ENCODE measurements at regions not wholly inside any gene's neighbourhood (a gene's known extent, or its start where the extent isn't known, plus 50 kb on each side); places are given as distances from the start of the nearest gene placed in this dataset.

DNA sequence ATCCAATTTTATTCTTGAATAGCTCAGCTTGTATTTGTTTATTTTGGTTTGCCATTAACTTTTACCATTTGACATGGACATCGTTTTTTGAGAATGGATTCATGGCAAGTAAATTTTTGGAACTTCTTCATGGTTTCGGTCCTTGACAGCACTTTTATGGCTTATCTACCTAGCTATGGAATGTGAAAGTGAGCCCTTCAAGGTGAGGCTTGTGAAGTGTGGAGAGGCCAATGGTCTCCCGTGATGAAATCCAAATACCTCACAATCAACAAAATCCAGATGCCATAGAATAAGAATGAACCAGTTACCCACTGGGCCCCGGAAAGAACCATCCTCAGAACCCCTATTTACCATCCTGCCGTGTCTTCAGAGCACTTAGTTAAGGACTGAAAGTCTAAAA, 978.8 kb downstream of the FSCB start:
- Histone ChIP-seq H3K27ac (no peak overlapping the region), H3K4me1 (no peaks in the 10 kb centered on the region), H3K9me3 (peaks cover 0 to 5% (median 0%) of the 10 kb centered on the region in 12 donors), H3K4me3 (no peak overlapping the region), H3K36me3 (no peaks in the 10 kb centered on the region), H3K27me3 (no peaks in the 10 kb centered on the region)
- ATAC-seq, result no peak
- no peak for TF ChIP-seq POLR2A (IDR thresholded peaks at IDR 0.05)
- TF ChIP-seq, protein P1, sequence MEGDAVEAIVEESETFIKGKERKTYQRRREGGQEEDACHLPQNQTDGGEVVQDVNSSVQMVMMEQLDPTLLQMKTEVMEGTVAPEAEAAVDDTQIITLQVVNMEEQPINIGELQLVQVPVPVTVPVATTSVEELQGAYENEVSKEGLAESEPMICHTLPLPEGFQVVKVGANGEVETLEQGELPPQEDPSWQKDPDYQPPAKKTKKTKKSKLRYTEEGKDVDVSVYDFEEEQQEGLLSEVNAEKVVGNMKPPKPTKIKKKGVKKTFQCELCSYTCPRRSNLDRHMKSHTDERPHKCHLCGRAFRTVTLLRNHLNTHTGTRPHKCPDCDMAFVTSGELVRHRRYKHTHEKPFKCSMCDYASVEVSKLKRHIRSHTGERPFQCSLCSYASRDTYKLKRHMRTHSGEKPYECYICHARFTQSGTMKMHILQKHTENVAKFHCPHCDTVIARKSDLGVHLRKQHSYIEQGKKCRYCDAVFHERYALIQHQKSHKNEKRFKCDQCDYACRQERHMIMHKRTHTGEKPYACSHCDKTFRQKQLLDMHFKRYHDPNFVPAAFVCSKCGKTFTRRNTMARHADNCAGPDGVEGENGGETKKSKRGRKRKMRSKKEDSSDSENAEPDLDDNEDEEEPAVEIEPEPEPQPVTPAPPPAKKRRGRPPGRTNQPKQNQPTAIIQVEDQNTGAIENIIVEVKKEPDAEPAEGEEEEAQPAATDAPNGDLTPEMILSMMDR (IDR thresholded peaks at IDR 0.05), result no peak
- intact Hi-C loops (cut with DNase I), result no loop called here
- no peak for DNase-seq
- WGBS, 4 donors, result 73 to 83% (median 76%) methylated on average over 5 of the region's 5 CpGs

DNA sequence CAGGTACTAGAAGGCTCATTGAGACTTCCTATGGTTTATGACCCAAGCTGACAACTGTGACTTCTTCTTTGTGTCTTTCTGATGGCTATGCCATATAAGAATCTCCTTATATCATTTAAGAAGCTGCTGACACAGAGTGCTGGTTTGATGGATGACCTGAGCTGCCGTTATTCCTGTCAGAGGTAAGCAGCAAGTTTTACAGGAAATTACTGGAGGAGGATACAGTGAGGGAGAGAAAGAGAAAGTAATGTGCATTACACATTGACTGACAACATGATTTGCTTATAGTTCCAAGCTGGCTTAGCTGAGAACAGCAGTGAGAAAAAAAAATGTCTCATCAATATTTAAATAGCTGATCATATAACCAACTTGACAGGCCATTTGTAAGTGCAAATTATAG, 981.4 kb downstream of the FSCB start:
- ATAC-seq (no peak), DNase-seq (no peak)
- Histone ChIP-seq H3K36me3 (no peaks in the 10 kb centered on the region), H3K9me3 (no peaks in the 10 kb centered on the region), H3K27ac (no peak overlapping the region), H3K4me1 (no peaks in the 10 kb centered on the region), H3K4me3 (no peak overlapping the region), H3K27me3 (no peaks in the 10 kb centered on the region)
- WGBS, 4 donors, result 31 to 48% (median 36%) methylated on average over 1 of the region's 1 CpG
- TF ChIP-seq, protein P1 (IDR thresholded peaks at IDR 0.05), result no peak
- no peak for TF ChIP-seq POLR2A (IDR thresholded peaks at IDR 0.05)
- intact Hi-C loops (cut with DNase I), result loop anchor here in 1 of 10 donors (2.0 kb wide), 1 partner anchor 17 kb away; no protein-coding TSS in a partner anchor

DNA sequence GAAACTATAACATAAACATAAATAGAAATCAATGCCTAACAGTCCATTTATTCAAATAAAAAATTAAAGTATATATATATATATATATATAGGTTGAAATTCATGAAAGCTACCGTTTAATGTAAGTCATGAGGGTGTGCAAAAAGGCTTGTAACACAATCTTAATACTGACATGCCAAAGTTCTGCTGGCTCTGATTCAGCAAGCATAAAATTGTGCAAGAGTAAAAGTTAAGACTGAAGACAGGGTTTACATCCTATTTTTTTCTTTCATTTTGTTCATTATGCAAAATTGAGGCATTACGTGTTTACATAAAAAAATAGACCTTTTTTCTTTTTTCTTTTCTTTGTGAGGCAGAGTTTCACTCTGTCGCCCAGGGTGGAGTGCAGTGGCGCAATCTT, 984.2 kb downstream of the FSCB start:
- Histone ChIP-seq H3K27ac (no peak overlapping the region), H3K9me3 (peaks cover 0 to 7% (median 0%) of the 10 kb centered on the region in 12 donors), H3K4me1 (no peaks in the 10 kb centered on the region), H3K27me3 (no peaks in the 10 kb centered on the region), H3K36me3 (no peaks in the 10 kb centered on the region), H3K4me3 (no peak overlapping the region)
- no peak for ATAC-seq
- WGBS, 4 donors, result 82 to 87% (median 85%) methylated on average over 4 of the region's 4 CpGs
- DNase-seq, result no peak
- intact Hi-C loops (cut with DNase I), result no loop called here
- TF ChIP-seq, protein P1 (IDR thresholded peaks at IDR 0.05), result no peak
- TF ChIP-seq POLR2A (IDR thresholded peaks at IDR 0.05), result no peak

DNA sequence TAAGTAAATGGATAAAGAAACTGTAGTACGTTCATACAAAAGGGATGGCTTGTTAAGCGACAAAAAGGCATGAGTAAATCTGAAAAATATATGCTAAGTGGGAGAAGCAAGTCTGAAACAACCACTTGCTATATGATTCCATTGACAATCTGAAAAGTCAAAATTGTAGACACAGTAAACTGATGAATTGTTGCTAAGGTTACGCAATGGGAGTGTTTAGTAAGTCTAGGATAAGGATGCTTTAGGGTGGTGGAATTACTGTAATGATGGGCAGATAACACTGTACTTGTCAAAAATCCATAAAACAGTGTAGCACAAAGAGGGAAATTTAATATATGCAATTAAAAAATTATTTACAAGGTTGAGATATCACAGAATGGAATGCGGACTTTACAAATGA, 984.9 kb downstream of the FSCB start:
- Histone ChIP-seq H3K27ac (no peak overlapping the region), H3K36me3 (no peaks in the 10 kb centered on the region), H3K4me1 (no peaks in the 10 kb centered on the region), H3K4me3 (no peak overlapping the region), H3K9me3 (peaks cover 0 to 7% (median 0%) of the 10 kb centered on the region in 12 donors), H3K27me3 (no peaks in the 10 kb centered on the region)
- WGBS, 4 donors, result 90 to 95% (median 92%) methylated on average over 4 of the region's 4 CpGs
- no peak for TF ChIP-seq POLR2A (IDR thresholded peaks at IDR 0.05)
- TF ChIP-seq, protein P1 (IDR thresholded peaks at IDR 0.05), result no peak
- intact Hi-C loops (cut with DNase I), result no loop called here
- no peak for ATAC-seq
- no peak for DNase-seq
